Activated CD4-positive, alpha-beta T cell treated with anti-CD3 and anti-CD28 coated beads, Interleukin-2, amount 50 U/mL, for 16 hours (primary cell): ENCODE measurements at regions not wholly inside any gene's neighbourhood (a gene's known extent, or its start where the extent isn't known, plus 50 kb on each side); places are given as distances from the start of the nearest gene placed in this dataset.
"Not testable (repeated sequence)": the region's sequence is repeated elsewhere in the genome, so short reads cannot be mapped to it uniquely, and the experiment has no call there.

Experiments used
- DNase-seq: peaks from one replicate; pipeline ENCODE4 v3.0.0-alpha.2; 2020

GRCh38 chr15:66637044-66637443 lies 65.0 kb upstream of the SMAD6 start:
- DNase-seq, result not testable (repeated sequence)

- peak; percentile 53 for DNase-seq
Observed at GRCh38 chr15:66638377-66638776, 63.7 kb upstream of the SMAD6 start.

GRCh38 chr15:66641485-66642315 lies 60.3 kb upstream of the SMAD6 start:
- no peak for DNase-seq

GRCh38 chr15:66642514-66642913 lies 59.5 kb upstream of the SMAD6 start:
- DNase-seq, result no peak

GRCh38 chr15:66643033-66643432 lies 59.0 kb upstream of the SMAD6 start:
- DNase-seq, result no peak

GRCh38 chr15:66644000-66644787 lies 57.8 kb upstream of the SMAD6 start:
- DNase-seq, result no peak

GRCh38 chr15:66644869-66645268 lies 57.2 kb upstream of the SMAD6 start:
- DNase-seq, result no peak

GRCh38 chr15:66646308-66646707 lies 55.7 kb upstream of the SMAD6 start:
- DNase-seq, result no peak

GRCh38 chr15:66646799-66647198 lies 55.2 kb upstream of the SMAD6 start:
- DNase-seq, result no peak

GRCh38 chr15:66647358-66647757 lies 54.7 kb upstream of the SMAD6 start:
- DNase-seq, result no peak

GRCh38 chr15:66648588-66648987 lies 53.4 kb upstream of the SMAD6 start:
- DNase-seq, result no peak

- no peak for DNase-seq
Observed at GRCh38 chr15:66649235-66649984, 52.6 kb upstream of the SMAD6 start.

- no peak for DNase-seq
Observed at GRCh38 chr15:66650433-66650832, 51.6 kb upstream of the SMAD6 start.

- DNase-seq, result no peak
Observed at GRCh38 chr15:66651198-66651597, 50.8 kb upstream of the SMAD6 start.

GRCh38 chr15:66651913-66652642 lies 50.0 kb upstream of the SMAD6 start:
- DNase-seq, result no peak
